Endothelial cell of umbilical vein (primary cell): ENCODE measurements at regions not wholly inside any gene's neighbourhood (a gene's known extent, or its start where the extent isn't known, plus 50 kb on each side); places are given as distances from the start of the nearest gene placed in this dataset.

ENCODE experiments used
- BruUV-seq: library from RNA; stranded (reverse); fragments of 400-500 nt; replicated peaks from 2 replicates; lab custom pipeline; 2021; lab: Mats Ljungman, UMichigan
- CTCF ChIA-PET: fragments of 300-600, 350-600 bp; sonication (Branson Sonifier 250); formaldehyde crosslinking; loops from one replicate; lab custom pipeline; 2021; ENCODE audit warnings: antibody characterized with exemption, inconsistent platforms; lab: Charles Lee
- POLR2A ChIA-PET: fragments of 300-600, 350-600 bp; sonication (Branson Sonifier 250); formaldehyde crosslinking; loops from one replicate; lab custom pipeline; 2021; ENCODE audit warnings: antibody characterized with exemption, inconsistent platforms; lab: Charles Lee
- DNase-seq: peaks from one replicate; pipeline ENCODE4 v3.0.0-alpha.2; 2011; ENCODE audit warnings: low read depth, low spot score
- FAIRE-seq: peaks from 2 replicates; lab custom pipeline; 2011; peaks lifted over from hg19 to GRCh38; lab: Jason Lieb, UNC
- H2AFZ ChIP-seq: 2 replicates; pipeline ENCODE4 v1.6.0; 2012; ENCODE audit warnings: low read depth, low read length, control low read depth, inconsistent platforms
- H3K27ac ChIP-seq: 2 replicates; pipeline ENCODE4 v1.5.1; 2011; ENCODE audit warnings: low read depth, mild to moderate bottlenecking, control low read depth, low read length, moderate library complexity; ENCODE audit not compliant: insufficient read depth
- H3K27me3 ChIP-seq, 2 experiments: 2 replicates each; pipeline versions ENCODE4 v1.6.0 to v1.6.1; 2011; ENCODE audit warnings: low read length in 2 of 2, mixed read lengths in 1 of 2; ENCODE audit not compliant: control insufficient read depth in 2 of 2, insufficient read depth in 2 of 2
- H3K36me3 ChIP-seq, 2 experiments: 2 replicates in 1 of 2; 3 replicates in 1 of 2; pipeline ENCODE4 v1.5.1; 2011; ENCODE audit warnings: low read length in 2 of 2, mild to moderate bottlenecking in 1 of 2, moderate library complexity in 1 of 2; ENCODE audit not compliant: control insufficient read depth in 2 of 2, insufficient read depth in 2 of 2; ENCODE audit errors: extremely low read depth in 1 of 2
- H3K4me1 ChIP-seq: 3 replicates; pipeline ENCODE4 v1.5.1; 2011; ENCODE audit warnings: mild to moderate bottlenecking, low read length; ENCODE audit not compliant: control insufficient read depth, insufficient read depth; ENCODE audit errors: extremely low read depth
- H3K4me2 ChIP-seq: 2 replicates; pipeline ENCODE4 v1.6.1; 2011; ENCODE audit warnings: low read length, control low read depth, mixed read lengths; ENCODE audit not compliant: insufficient read depth
- H3K4me3 ChIP-seq, 3 experiments: fragments of 200-600 bp in 1 of 3; sonication (generic), shearing (Covaris generic) in 1 of 3; replicated peaks in 1 of 3; 2 replicates each; pipeline ENCODE4 v1.5.1; 2011 to 2016; ENCODE audit warnings: control low read depth in 3 of 3, low read length in 3 of 3, mild to moderate bottlenecking in 2 of 3, inconsistent platforms in 1 of 3, low read depth in 1 of 3, moderate library complexity in 1 of 3; ENCODE audit not compliant: insufficient read depth in 1 of 3
- H3K79me2 ChIP-seq: 2 replicates; pipeline ENCODE4 v1.6.0; 2012; ENCODE audit warnings: low read length, inconsistent platforms; ENCODE audit not compliant: control insufficient read depth, insufficient read depth
- H3K9ac ChIP-seq: replicated peaks from 2 replicates; pipeline ENCODE3; 2011; ENCODE audit warnings: low read length, control low read depth; ENCODE audit not compliant: insufficient read depth; ENCODE audit errors: extremely low read depth
- H3K9me1 ChIP-seq: replicated peaks from 3 replicates; pipeline ENCODE4 v1.6.0; 2011; ENCODE audit warnings: mild to moderate bottlenecking, low read length; ENCODE audit not compliant: control insufficient read depth, insufficient read depth; ENCODE audit errors: extremely low read depth
- H3K9me3 ChIP-seq: replicated peaks from 2 replicates; pipeline ENCODE4 v1.5.1; 2012; ENCODE audit warnings: low read length, inconsistent platforms; ENCODE audit not compliant: control insufficient read depth, insufficient read depth
- H4K20me1 ChIP-seq: replicated peaks from 2 replicates; pipeline ENCODE3; 2011; ENCODE audit warnings: mild to moderate bottlenecking, low read length; ENCODE audit not compliant: control insufficient read depth, insufficient read depth; ENCODE audit errors: extremely low read depth
- CTCF ChIP-seq, 2 donors: IDR thresholded peaks; 1 replicate in 1 of 2; 2 replicates in 1 of 2; pipeline ENCODE4 v1.5.1; 2011; ENCODE audit warnings: low read length in 2 of 2, mild to moderate bottlenecking in 2 of 2, moderate library complexity in 2 of 2, control low read depth in 1 of 2, inconsistent platforms in 1 of 2, low read depth in 1 of 2; ENCODE audit not compliant: insufficient read depth in 1 of 2; ENCODE audit errors: extremely low read depth in 1 of 2
- EZH2 ChIP-seq: IDR thresholded peaks from 2 replicates; pipeline ENCODE4 v1.6.1; 2012; ENCODE audit warnings: borderline replicate concordance, low read depth, mild to moderate bottlenecking, moderate library complexity, low read length, inconsistent platforms; ENCODE audit not compliant: severe bottlenecking
- FOS ChIP-seq: IDR thresholded peaks from 2 replicates; pipeline ENCODE4 v1.6.1; 2011; ENCODE audit warnings: mild to moderate bottlenecking, low read length, moderate library complexity, borderline replicate concordance; ENCODE audit not compliant: insufficient read depth
- GATA2 ChIP-seq: IDR thresholded peaks from 2 replicates; pipeline ENCODE4 v1.7.0; 2011; ENCODE audit warnings: low read depth, mild to moderate bottlenecking, moderate library complexity, mixed read lengths, low read length; ENCODE audit not compliant: insufficient read length, insufficient read depth
- JUN ChIP-seq: IDR thresholded peaks from 2 replicates; pipeline ENCODE4 v1.6.1; 2011; ENCODE audit warnings: borderline replicate concordance, low read depth; ENCODE audit not compliant: insufficient read length, insufficient read depth
- MAX ChIP-seq: IDR thresholded peaks from 2 replicates; pipeline ENCODE4 v1.6.1; 2011; ENCODE audit not compliant: insufficient read depth, insufficient read length
- MYC ChIP-seq: IDR thresholded peaks from one replicate; pipeline ENCODE4 v1.6.1; 2011; ENCODE audit warnings: mild to moderate bottlenecking, low read depth, low read length
- POLR2A ChIP-seq: IDR thresholded peaks from 2 replicates; pipeline ENCODE4 v1.6.1; 2012; ENCODE audit warnings: low read depth, mild to moderate bottlenecking, control low read depth, low read length
- POLR2AphosphoS5 ChIP-seq: IDR thresholded peaks from 2 replicates; pipeline ENCODE4 v1.6.1; 2012; ENCODE audit warnings: low read depth, mild to moderate bottlenecking, control low read depth, low read length, moderate library complexity; ENCODE audit not compliant: insufficient read depth
- dilution Hi-C: fragments of 300-500 bp; cut with MboI; formaldehyde crosslinking; loops from one replicate; pipeline ENCODE4 v1.15.0; 2019; ENCODE audit warnings: low sequenced_read_pairs; ENCODE audit not compliant: extremely low pct_ligation_motif_present
- intact Hi-C: fragments of 100-400 bp; cut with micrococcal nuclease; formaldehyde crosslinking; loops from one replicate; pipeline ENCODE4 v1.10.0; 2022

GRCh38 chr3:99128725-99129505 is 227.4 kb upstream of the DCBLD2 start:
- no peaks in the 10 kb centered on the region for H3K27me3 ChIP-seq
- no peaks in the 10 kb centered on the region for H3K9me3 ChIP-seq
- TF ChIP-seq MAX (no peak), GATA2 (peak; percentile 22), JUN (peak; percentile 89), FOS (peak; percentile 94)
- no peaks in the 10 kb centered on the region for H3K36me3 ChIP-seq
- H3K4me2 ChIP-seq: peak overlapping the region; percentile 24
- H3K79me2 ChIP-seq: no peaks in the 10 kb centered on the region
- ChIA-PET CTCF (interaction anchor here (0.6 to 3.3 kb wide), 7 partner anchors 9 to 622 kb away, joined by 3 to 23 read pairs (median 4); no protein-coding TSS in a partner anchor), POLR2A (interaction anchor here (0.7 to 0.9 kb wide), 3 partner anchors 21 to 509 kb away, joined by 3 read pairs; no protein-coding TSS in a partner anchor)
- H3K9ac ChIP-seq: peak overlapping the region; percentile 32
- no peaks in the 10 kb centered on the region for H3K9me1 ChIP-seq
- TSS peak; percentile 90 for BruUV-seq
- dilution Hi-C loops (no loop called here), intact Hi-C loops (loop anchor here (1.0 to 5.0 kb wide), 4 partner anchors 21 to 508 kb away; partner anchors contain the start of gene COL8A1)
- H3K4me3 ChIP-seq: no peak overlapping the region
- DNase-seq: peak; percentile 91
- peak overlapping the region; percentile 61 for H2AFZ ChIP-seq
- peaks cover 23% of the 10 kb centered on the region for H3K4me1 ChIP-seq
- H3K27ac ChIP-seq: peak overlapping the region; percentile 76
- FAIRE-seq: peak; percentile 91
- no peaks in the 10 kb centered on the region for H4K20me1 ChIP-seq

GRCh38 chr3:99128235-99128634 is 226.7 kb upstream of the DCBLD2 start:
- no peak overlapping the region for H3K9ac ChIP-seq
- H3K27ac ChIP-seq: peak overlapping the region; percentile 76
- H3K79me2 ChIP-seq: no peaks in the 10 kb centered on the region
- no peak overlapping the region for H3K4me3 ChIP-seq
- dilution Hi-C loops: no loop called here
- no peak overlapping the region for H2AFZ ChIP-seq
- FAIRE-seq (no peak), DNase-seq (no peak)
- ChIA-PET CTCF (interaction anchor here (1.2 to 3.3 kb wide), 4 partner anchors 9 to 623 kb away, joined by 3 to 23 read pairs (median 5); no protein-coding TSS in a partner anchor), POLR2A (no interaction called here)
- no TSS peak for BruUV-seq
- no peaks in the 10 kb centered on the region for H3K9me1 ChIP-seq
- intact Hi-C loops: loop anchor here (5.0 kb wide), 3 partner anchors 189 to 509 kb away; partner anchors contain the start of gene COL8A1
- no peaks in the 10 kb centered on the region for H3K36me3 ChIP-seq
- no peak for TF ChIP-seq JUN
- no peak for TF ChIP-seq FOS
- no peak for TF ChIP-seq MYC
- TF ChIP-seq POLR2AphosphoS5: no peak
- no peak for TF ChIP-seq CTCF (IDR thresholded peaks at IDR 0.05; ENCODE audit: extremely low read depth in 1 of 2, insufficient read depth in 1 of 2, low read depth in 1 of 2, low read length in 2 of 2)
- TF ChIP-seq EZH2: no peak
- no peak for TF ChIP-seq MAX
- no peak for TF ChIP-seq POLR2A
- TF ChIP-seq GATA2: no peak
- H3K27me3 ChIP-seq: no peaks in the 10 kb centered on the region
- H3K4me2 ChIP-seq: no peak overlapping the region
- peaks cover 23% of the 10 kb centered on the region for H3K4me1 ChIP-seq
- no peaks in the 10 kb centered on the region for H3K9me3 ChIP-seq
- H4K20me1 ChIP-seq: no peaks in the 10 kb centered on the region
